Upper lobe of left lung (tissue), 4 donors: ENCODE measurements at regions not wholly inside any gene's neighbourhood (a gene's known extent, or its start where the extent isn't known, plus 50 kb on each side); places are given as distances from the start of the nearest gene placed in this dataset.

Experiments used
- CTCF ChIP-seq, 6 experiments: fragments of 450-650 bp in 4 of 6; fragments of 200-600 bp in 2 of 6; sonication (generic) in 2 of 6; IDR thresholded peaks; one replicate each; pipeline ENCODE4 v1.5.1; 2016 to 2019; ENCODE audit warnings: antibody characterized with exemption in 6 of 6
- EP300 ChIP-seq, 4 donors: sonication (generic); formaldehyde crosslinking; IDR thresholded peaks; one replicate each; pipeline ENCODE4 v1.5.1; 2017; ENCODE audit warnings: antibody characterized with exemption in 4 of 4, control low read depth in 2 of 4
- POLR2A ChIP-seq, 4 donors: fragments of 450-650 bp; IDR thresholded peaks; one replicate each; pipeline ENCODE4 v1.5.1; 2016 to 2017; ENCODE audit warnings: antibody characterized with exemption in 4 of 4, mild to moderate bottlenecking in 2 of 4
- POLR2AphosphoS5 ChIP-seq, 2 donors: sonication (generic); formaldehyde crosslinking; IDR thresholded peaks; one replicate each; pipeline ENCODE4 v1.5.1; 2017; ENCODE audit warnings: antibody characterized with exemption in 2 of 2

GRCh38 chr16:51635181-51635580, 484.1 kb upstream of the SALL1 start:
- no peak for TF ChIP-seq POLR2A (IDR thresholded peaks at IDR 0.05)
- TF ChIP-seq CTCF (IDR thresholded peaks at IDR 0.05), result no peak
- no peak for TF ChIP-seq POLR2AphosphoS5 (IDR thresholded peaks at IDR 0.05)
- no peak for TF ChIP-seq EP300 (IDR thresholded peaks at IDR 0.05)
